ENCODE measurements at regions not wholly inside any gene's neighbourhood (a gene's known extent, or its start where the extent isn't known, plus 50 kb on each side); places are given as distances from the start of the nearest gene placed in this dataset.

DNA sequence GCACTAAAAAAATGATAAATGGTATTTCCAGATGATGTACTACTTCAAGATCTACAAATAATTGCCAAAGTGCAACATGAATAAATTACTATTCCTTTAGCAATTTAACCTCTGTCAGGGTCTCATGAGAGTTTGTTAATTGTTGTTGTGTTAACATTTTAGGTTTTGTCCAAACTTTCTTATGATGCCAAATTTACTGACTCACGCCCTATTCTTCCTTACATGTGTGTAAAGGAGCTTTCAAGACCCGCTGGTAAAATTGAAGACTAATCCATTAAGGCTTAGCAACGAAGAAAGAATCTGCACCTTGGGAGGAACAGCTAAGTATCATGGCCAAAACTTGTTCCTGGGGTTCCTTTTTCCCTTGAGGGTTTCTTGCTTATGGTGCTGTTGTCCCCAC lies 252.7 kb upstream of the JADE1 start:
- Histone ChIP-seq H3K27me3 (ENCODE audit: insufficient read depth, low read depth) (no peaks in the 10 kb centered on the region), H3F3A (ENCODE audit: insufficient read depth, low read depth) (no peaks in the 10 kb centered on the region), H3K4me2 (no peak overlapping the region), H3K4me3 (no peak overlapping the region), H3K4me1 (replicated peaks; ENCODE audit: insufficient read depth) (peaks cover 16% of the 10 kb centered on the region), H3K9me2 (ENCODE audit: insufficient read depth) (no peaks in the 10 kb centered on the region), H3K79me2 (ENCODE audit: low read depth) (no peaks in the 10 kb centered on the region), H2AFZ (no peak overlapping the region), H3K9me3 (ENCODE audit: insufficient read depth, low read depth) (no peaks in the 10 kb centered on the region), H3K27ac (no peak overlapping the region), H3K36me3 (ENCODE audit: low read depth) (no peaks in the 10 kb centered on the region), H4K20me1 (ENCODE audit: insufficient read depth) (no peaks in the 10 kb centered on the region)
- POLR2A ChIA-PET (ENCODE audit: unreplicated experiment), result no interaction called here
- TF ChIP-seq, protein P1, sequence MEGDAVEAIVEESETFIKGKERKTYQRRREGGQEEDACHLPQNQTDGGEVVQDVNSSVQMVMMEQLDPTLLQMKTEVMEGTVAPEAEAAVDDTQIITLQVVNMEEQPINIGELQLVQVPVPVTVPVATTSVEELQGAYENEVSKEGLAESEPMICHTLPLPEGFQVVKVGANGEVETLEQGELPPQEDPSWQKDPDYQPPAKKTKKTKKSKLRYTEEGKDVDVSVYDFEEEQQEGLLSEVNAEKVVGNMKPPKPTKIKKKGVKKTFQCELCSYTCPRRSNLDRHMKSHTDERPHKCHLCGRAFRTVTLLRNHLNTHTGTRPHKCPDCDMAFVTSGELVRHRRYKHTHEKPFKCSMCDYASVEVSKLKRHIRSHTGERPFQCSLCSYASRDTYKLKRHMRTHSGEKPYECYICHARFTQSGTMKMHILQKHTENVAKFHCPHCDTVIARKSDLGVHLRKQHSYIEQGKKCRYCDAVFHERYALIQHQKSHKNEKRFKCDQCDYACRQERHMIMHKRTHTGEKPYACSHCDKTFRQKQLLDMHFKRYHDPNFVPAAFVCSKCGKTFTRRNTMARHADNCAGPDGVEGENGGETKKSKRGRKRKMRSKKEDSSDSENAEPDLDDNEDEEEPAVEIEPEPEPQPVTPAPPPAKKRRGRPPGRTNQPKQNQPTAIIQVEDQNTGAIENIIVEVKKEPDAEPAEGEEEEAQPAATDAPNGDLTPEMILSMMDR (conservative IDR thresholded peaks at IDR 0.05), result no peak
- no peak for TF ChIP-seq EZH2 (IDR thresholded peaks at IDR 0.05; ENCODE audit: low read depth)
- CTCF ChIA-PET, result interaction anchor here (1.1 kb wide), 1 partner anchor 102 kb away, joined by 5 read pairs; no protein-coding TSS in a partner anchor
- intact Hi-C loops (cut with micrococcal nuclease; ENCODE audit: unreplicated experiment), result no loop called here
- DNase-seq, result no peak
- no TSS peak for BruUV-seq (replicated peaks)

DNA sequence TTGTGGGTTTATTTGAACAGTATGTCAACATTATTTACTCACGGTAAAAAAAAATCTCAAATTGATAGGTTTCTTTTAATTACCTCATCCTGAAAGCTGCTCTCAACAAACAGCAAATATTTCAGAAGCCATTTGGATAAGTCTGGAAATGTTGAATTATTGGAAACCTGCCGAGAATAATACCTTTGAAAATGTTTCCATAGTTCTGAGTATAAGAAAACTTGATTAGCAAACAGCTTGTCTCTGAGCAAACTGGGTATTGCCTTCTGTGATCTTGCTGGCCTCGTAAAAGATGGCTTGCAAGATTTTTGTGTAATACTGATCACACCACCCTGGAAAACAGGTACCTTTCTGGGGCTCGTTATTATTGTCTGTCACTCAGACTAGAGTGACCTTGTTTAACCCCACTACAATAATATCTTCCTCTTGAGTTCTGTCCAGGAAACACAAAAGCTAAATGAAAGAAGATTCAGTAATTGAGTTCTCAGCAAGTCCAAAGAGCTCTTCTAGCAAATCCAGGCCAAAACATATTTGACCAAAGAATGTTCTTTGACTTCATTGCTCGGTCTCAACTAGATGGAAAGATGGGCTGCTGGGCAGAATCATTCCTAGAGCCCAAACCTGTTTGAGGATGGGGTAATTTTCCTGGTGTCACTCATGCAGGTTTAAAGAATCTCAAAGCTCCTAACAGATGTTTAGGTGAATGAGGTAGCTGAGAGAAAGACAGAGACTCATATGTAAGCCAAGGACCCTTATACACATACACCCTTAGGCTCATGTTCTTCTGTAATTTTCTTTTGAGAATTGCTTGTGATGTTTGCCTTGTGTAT lies 255.6 kb upstream of the JADE1 start:
- peak in 1 of 2 experiments; percentile 57 for DNase-seq
- Histone ChIP-seq H4K20me1 (ENCODE audit: insufficient read depth) (no peaks in the 10 kb centered on the region), H3K4me2 (peak overlapping the region; percentile 86), H3F3A (ENCODE audit: insufficient read depth, low read depth) (no peaks in the 10 kb centered on the region), H3K36me3 (ENCODE audit: low read depth) (no peaks in the 10 kb centered on the region), H3K4me3 (peak overlapping the region; percentile 64), H3K27ac (peak overlapping the region; percentile 81), H2AFZ (peak overlapping the region; percentile 94), H3K79me2 (ENCODE audit: low read depth) (no peaks in the 10 kb centered on the region), H3K27me3 (ENCODE audit: insufficient read depth, low read depth) (no peaks in the 10 kb centered on the region), H3K9me2 (ENCODE audit: insufficient read depth) (no peaks in the 10 kb centered on the region), H3K4me1 (replicated peaks; ENCODE audit: insufficient read depth) (peaks cover 16% of the 10 kb centered on the region), H3K9me3 (ENCODE audit: insufficient read depth, low read depth) (no peaks in the 10 kb centered on the region)
- CTCF ChIA-PET, result interaction anchor here (0.5 to 1.5 kb wide), 3 partner anchors 23 to 100 kb away, joined by 3 to 9 read pairs (median 4); no protein-coding TSS in a partner anchor
- intact Hi-C loops (cut with micrococcal nuclease; ENCODE audit: unreplicated experiment), result loop anchor here (1.0 to 2.0 kb wide), 2 partner anchors 29 to 100 kb away; no protein-coding TSS in a partner anchor
- POLR2A ChIA-PET (ENCODE audit: unreplicated experiment), result interaction anchor here (0.7 kb wide), 1 partner anchor 230 kb away, joined by 3 read pairs; no protein-coding TSS in a partner anchor
- TF ChIP-seq, protein P1 (conservative IDR thresholded peaks at IDR 0.05), result no peak
- no peak for TF ChIP-seq EZH2 (IDR thresholded peaks at IDR 0.05; ENCODE audit: low read depth)
- no TSS peak for BruUV-seq (replicated peaks)

DNA sequence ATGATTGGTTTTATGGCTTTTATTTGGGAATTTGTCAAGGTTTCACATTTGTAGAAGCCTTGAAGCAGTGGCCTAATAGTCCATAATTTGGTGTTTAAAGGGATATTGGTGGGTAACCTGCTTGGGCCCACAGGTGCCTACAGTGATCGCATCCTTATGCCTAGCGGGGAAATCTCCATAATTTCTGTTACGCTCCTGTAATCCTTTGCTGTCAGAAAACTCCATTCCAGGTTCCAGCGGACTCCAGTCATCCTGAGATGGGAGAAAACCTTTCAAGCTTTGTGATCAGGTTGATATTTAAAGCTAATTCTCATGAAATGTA lies 257.0 kb upstream of the JADE1 start:
- Histone ChIP-seq H3K36me3 (ENCODE audit: low read depth) (no peaks in the 10 kb centered on the region), H3K9me2 (ENCODE audit: insufficient read depth) (no peaks in the 10 kb centered on the region), H2AFZ (peak overlapping the region; percentile 94), H3F3A (ENCODE audit: insufficient read depth, low read depth) (no peaks in the 10 kb centered on the region), H3K4me2 (peak overlapping the region; percentile 86), H3K4me1 (replicated peaks; ENCODE audit: insufficient read depth) (peaks cover 16% of the 10 kb centered on the region), H4K20me1 (ENCODE audit: insufficient read depth) (no peaks in the 10 kb centered on the region), H3K27me3 (ENCODE audit: insufficient read depth, low read depth) (no peaks in the 10 kb centered on the region), H3K27ac (peak overlapping the region; percentile 81), H3K4me3 (peak overlapping the region; percentile 64; the same call in 1 of the 2 replicates), H3K9me3 (ENCODE audit: insufficient read depth, low read depth) (no peaks in the 10 kb centered on the region), H3K79me2 (ENCODE audit: low read depth) (no peaks in the 10 kb centered on the region)
- BruUV-seq (replicated peaks), result TSS peak; percentile 70
- CTCF ChIA-PET, result interaction anchor here (0.7 to 1.5 kb wide), 3 partner anchors 35 to 165 kb away, joined by 4 to 11 read pairs (median 9); no protein-coding TSS in a partner anchor
- intact Hi-C loops (cut with micrococcal nuclease; ENCODE audit: unreplicated experiment), result loop anchor here (2.0 kb wide), 1 partner anchor 28 kb away; no protein-coding TSS in a partner anchor
- TF ChIP-seq, protein P1 (conservative IDR thresholded peaks at IDR 0.05), result no peak
- no peak for TF ChIP-seq EZH2 (IDR thresholded peaks at IDR 0.05; ENCODE audit: low read depth)
- POLR2A ChIA-PET (ENCODE audit: unreplicated experiment), result interaction anchor here (0.6 kb wide), 2 partner anchors 35 to 856 kb away, joined by 3 to 4 read pairs; no protein-coding TSS in a partner anchor
- DNase-seq, result no peak
